H7 (cell line): ENCODE measurements at regions not wholly inside any gene's neighbourhood (a gene's known extent, or its start where the extent isn't known, plus 50 kb on each side); places are given as distances from the start of the nearest gene placed in this dataset.

Source experiments
- DNase-seq: peaks from one replicate; pipeline ENCODE4 v3.0.0; 2012
- H3K27me3 ChIP-seq: 2 replicates; pipeline ENCODE4 v1.6.0; 2011; ENCODE audit warnings: mild to moderate bottlenecking, low read length; ENCODE audit not compliant: control insufficient read depth, insufficient read depth
- H3K36me3 ChIP-seq: replicated peaks from 2 replicates; pipeline ENCODE4 v1.5.1; 2011; ENCODE audit warnings: low read length; ENCODE audit not compliant: control insufficient read depth, insufficient read depth
- H3K4me3 ChIP-seq: 2 replicates; pipeline ENCODE4 v1.5.1; 2011; ENCODE audit warnings: low read depth, mild to moderate bottlenecking, control low read depth, low read length, moderate library complexity; ENCODE audit not compliant: insufficient read depth

- Histone ChIP-seq H3K27me3 (no peaks in the 10 kb centered on the region), H3K4me3 (no peak overlapping the region), H3K36me3 (no peaks in the 10 kb centered on the region)
- no peak for DNase-seq
Observed at GRCh38 chr12:41706376-41706775, 438.3 kb downstream of the GXYLT1 start.

GRCh38 chr12:41701943-41702601 is 442.6 kb downstream of the GXYLT1 start:
- H3K4me3 ChIP-seq, result no peak overlapping the region
- no peak for DNase-seq
- H3K27me3 ChIP-seq, result no peaks in the 10 kb centered on the region
- no peaks in the 10 kb centered on the region for H3K36me3 ChIP-seq

- no peak overlapping the region for H3K4me3 ChIP-seq
- H3K36me3 ChIP-seq, result no peaks in the 10 kb centered on the region
- no peak for DNase-seq
- H3K27me3 ChIP-seq, result no peaks in the 10 kb centered on the region
Observed at GRCh38 chr12:41700940-41701339, 443.7 kb downstream of the GXYLT1 start.

- H3K36me3 ChIP-seq, result no peaks in the 10 kb centered on the region
- H3K27me3 ChIP-seq, result no peaks in the 10 kb centered on the region
- no peak for DNase-seq
- no peak overlapping the region for H3K4me3 ChIP-seq
Observed at GRCh38 chr12:41699658-41700057, 445.0 kb downstream of the GXYLT1 start.

GRCh38 chr12:41697161-41697560 is 447.5 kb downstream of the GXYLT1 start:
- Histone ChIP-seq H3K27me3 (no peaks in the 10 kb centered on the region), H3K36me3 (no peaks in the 10 kb centered on the region), H3K4me3 (no peak overlapping the region)
- no peak for DNase-seq

- no peaks in the 10 kb centered on the region for H3K27me3 ChIP-seq
- no peaks in the 10 kb centered on the region for H3K36me3 ChIP-seq
- DNase-seq, result no peak
- no peak overlapping the region for H3K4me3 ChIP-seq
Observed at GRCh38 chr12:41684997-41685396, 459.7 kb downstream of the GXYLT1 start.

GRCh38 chr12:41683513-41684240 is 461.0 kb downstream of the GXYLT1 start:
- H3K27me3 ChIP-seq, result no peaks in the 10 kb centered on the region
- no peak overlapping the region for H3K4me3 ChIP-seq
- no peaks in the 10 kb centered on the region for H3K36me3 ChIP-seq
- DNase-seq, result no peak

GRCh38 chr12:41683023-41683422 is 461.7 kb downstream of the GXYLT1 start:
- no peaks in the 10 kb centered on the region for H3K36me3 ChIP-seq
- H3K27me3 ChIP-seq, result no peaks in the 10 kb centered on the region
- no peak overlapping the region for H3K4me3 ChIP-seq
- DNase-seq, result no peak

- peak; percentile 5 for DNase-seq
- H3K4me3 ChIP-seq, result no peak overlapping the region
- no peaks in the 10 kb centered on the region for H3K27me3 ChIP-seq
- H3K36me3 ChIP-seq, result no peaks in the 10 kb centered on the region
Observed at GRCh38 chr12:41681898-41682297, 462.8 kb downstream of the GXYLT1 start.

- H3K36me3 ChIP-seq, result no peaks in the 10 kb centered on the region
- no peak for DNase-seq
- H3K27me3 ChIP-seq, result no peaks in the 10 kb centered on the region
- H3K4me3 ChIP-seq, result no peak overlapping the region
Observed at GRCh38 chr12:41680155-41680554, 464.5 kb downstream of the GXYLT1 start.

GRCh38 chr12:41663598-41664265 is 475.6 kb downstream of the PDZRN4 start:
- Histone ChIP-seq H3K4me3 (no peak overlapping the region), H3K36me3 (no peaks in the 10 kb centered on the region), H3K27me3 (no peaks in the 10 kb centered on the region)
- DNase-seq, result peak; percentile 44

GRCh38 chr12:41661141-41661765 is 473.1 kb downstream of the PDZRN4 start:
- Histone ChIP-seq H3K4me3 (no peak overlapping the region), H3K36me3 (no peaks in the 10 kb centered on the region), H3K27me3 (no peaks in the 10 kb centered on the region)
- DNase-seq, result no peak

GRCh38 chr12:41656454-41656853 is 468.3 kb downstream of the PDZRN4 start:
- no peak for DNase-seq
- no peaks in the 10 kb centered on the region for H3K27me3 ChIP-seq
- no peaks in the 10 kb centered on the region for H3K36me3 ChIP-seq
- no peak overlapping the region for H3K4me3 ChIP-seq

- H3K36me3 ChIP-seq, result no peaks in the 10 kb centered on the region
- DNase-seq, result no peak
- H3K27me3 ChIP-seq, result no peaks in the 10 kb centered on the region
- H3K4me3 ChIP-seq, result no peak overlapping the region
Observed at GRCh38 chr12:41653386-41654326, 465.5 kb downstream of the PDZRN4 start.
